B cell (primary cell): ENCODE measurements at regions not wholly inside any gene's neighbourhood (a gene's known extent, or its start where the extent isn't known, plus 50 kb on each side); places are given as distances from the start of the nearest gene placed in this dataset.

ENCODE experiments used
- ATAC-seq: fragments of 200-7000 bp; cut with Tn5 transposase; one replicate; pipeline ENCODE4 v1.10.0; 2021; ENCODE audit warnings: low read depth, mild to moderate bottlenecking, moderate number of reproducible peaks, moderate library complexity
- CTCF ChIA-PET: fragments of 350-600 bp; sonication (Branson Sonifier 250); formaldehyde crosslinking; loops from one replicate; lab custom pipeline; 2021; ENCODE audit warnings: antibody characterized with exemption, inconsistent platforms; lab: Charles Lee
- POLR2A ChIA-PET: fragments of 350-600 bp; sonication (Branson Sonifier 250); formaldehyde crosslinking; loops from one replicate; lab custom pipeline; 2021; ENCODE audit warnings: antibody characterized with exemption; lab: Charles Lee
- DNase-seq: peaks from one replicate; pipeline ENCODE4 v3.0.0; 2013
- H2AFZ ChIP-seq: 2 replicates; pipeline ENCODE4 v1.6.1; 2012; ENCODE audit warnings: mild to moderate bottlenecking, low read depth, low read length; ENCODE audit not compliant: insufficient read depth, poor library complexity, severe bottlenecking
- H3K27ac ChIP-seq, 2 donors: 1 replicate in 1 of 2; 2 replicates in 1 of 2; pipeline ENCODE4 v1.5.1; 2012 to 2013; ENCODE audit warnings: low read length in 2 of 2, mild to moderate bottlenecking in 2 of 2, moderate library complexity in 1 of 2
- H3K27me3 ChIP-seq, 4 experiments: fragments of 200-600 bp in 1 of 4; sonication (generic) in 1 of 4; replicated peaks in 1 of 4; 1 replicate in 2 of 4; 2 replicates in 2 of 4; pipeline versions ENCODE4 v1.6.1 to v1.7.0; 2013 to 2016; ENCODE audit warnings: low read length in 3 of 4, mild to moderate bottlenecking in 2 of 4, mixed read lengths in 1 of 4, moderate library complexity in 1 of 4; ENCODE audit not compliant: insufficient read depth in 4 of 4, control insufficient read depth in 3 of 4; ENCODE audit errors: control extremely low read depth in 1 of 4
- H3K36me3 ChIP-seq, 2 experiments: replicated peaks in 1 of 2; 1 replicate in 1 of 2; 2 replicates in 1 of 2; pipeline versions ENCODE4 v1.6.1 to v1.7.1; 2013; ENCODE audit warnings: low read length in 1 of 2; ENCODE audit not compliant: insufficient read depth in 2 of 2, control insufficient read depth in 1 of 2; ENCODE audit errors: control extremely low read depth in 1 of 2, extremely low read depth in 1 of 2
- H3K4me1 ChIP-seq, 2 donors: fragments of 200-600 bp in 1 of 2; sonication (generic) in 1 of 2; 1 replicate in 1 of 2; 2 replicates in 1 of 2; pipeline versions ENCODE4 v1.5.1 to v1.6.1; 2013 to 2017; ENCODE audit warnings: low read length in 2 of 2; ENCODE audit not compliant: control insufficient read depth in 2 of 2, insufficient read depth in 2 of 2
- H3K4me2 ChIP-seq: replicated peaks from 2 replicates; pipeline ENCODE3; 2012; ENCODE audit warnings: mild to moderate bottlenecking, low read depth, low read length; ENCODE audit not compliant: poor library complexity, severe bottlenecking
- H3K4me3 ChIP-seq, 5 experiments: fragments of 200-600 bp in 1 of 5; sonication (generic) in 1 of 5; 1 replicate in 3 of 5; 2 replicates in 2 of 5; pipeline versions ENCODE4 v1.5.1 to v1.7.0; 2011 to 2016; ENCODE audit warnings: low read length in 4 of 5, mild to moderate bottlenecking in 4 of 5, low read depth in 2 of 5, control low read depth in 1 of 5, moderate library complexity in 1 of 5; ENCODE audit not compliant: insufficient read depth in 1 of 5; ENCODE audit errors: control extremely low read depth in 1 of 5, extremely low read depth in 1 of 5
- H3K79me2 ChIP-seq: fragments of 200-600 bp; sonication (generic); one replicate; pipeline ENCODE4 v1.6.0; 2016; ENCODE audit warnings: low read length; ENCODE audit not compliant: control insufficient read depth, insufficient read depth
- H3K9ac ChIP-seq: fragments of 200-600 bp; sonication (generic); 2 replicates; pipeline ENCODE4 v1.6.1; 2017; ENCODE audit warnings: mild to moderate bottlenecking, low read length, moderate library complexity
- H3K9me3 ChIP-seq, 3 donors: one replicate each; pipeline versions ENCODE4 v1.6.1 to v1.7.1; 2013; ENCODE audit warnings: low read length in 2 of 3; ENCODE audit not compliant: control insufficient read depth in 2 of 3, insufficient read depth in 1 of 3; ENCODE audit errors: control extremely low read depth in 1 of 3
- H4K20me1 ChIP-seq: 2 replicates; pipeline ENCODE4 v1.6.0; 2012; ENCODE audit warnings: mild to moderate bottlenecking, low read length; ENCODE audit not compliant: insufficient read depth, control insufficient read depth, poor library complexity, severe bottlenecking
- H3K27ac Mint-ChIP-seq: one replicate; pipeline ENCODE4 v1.8.0; 2021; ENCODE audit warnings: mixed read lengths
- H3K27me3 Mint-ChIP-seq: one replicate; pipeline ENCODE4 v1.8.0; 2021; ENCODE audit warnings: mixed read lengths
- H3K4me1 Mint-ChIP-seq: one replicate; pipeline ENCODE4 v1.8.0; 2021; ENCODE audit warnings: mixed read lengths
- H3K4me3 Mint-ChIP-seq: one replicate; pipeline ENCODE4 v1.8.0; 2021; ENCODE audit warnings: mixed read lengths
- H3K9me3 Mint-ChIP-seq: one replicate; pipeline ENCODE4 v1.8.0; 2022; ENCODE audit warnings: mixed read lengths; ENCODE audit not compliant: insufficient read depth
- EZH2 ChIP-seq: IDR thresholded peaks from 2 replicates; pipeline ENCODE4 v1.6.1; 2012; ENCODE audit warnings: borderline replicate concordance, low read depth, mild to moderate bottlenecking, moderate library complexity, low read length; ENCODE audit not compliant: insufficient read depth, poor library complexity, severe bottlenecking
- WGBS: methylation state at CpG from one replicate; pipeline ENCODE4 v1.1.5; 2013; ENCODE audit warnings: missing lambda C conversion rate; ENCODE audit not compliant: insufficient coverage; 5-methylcytosine and 5-hydroxymethylcytosine counted together
- intact Hi-C: fragments of 100-400 bp; cut with micrococcal nuclease; formaldehyde crosslinking; loops from one replicate; pipeline ENCODE4 v1.10.0; 2022
- TF ChIP-seq, protein P1 (sequence below): fragments of 200-600 bp; IDR thresholded peaks from one replicate; pipeline ENCODE4 v1.8.0; 2022; ENCODE audit warnings: antibody characterized with exemption, mild to moderate bottlenecking

DNA sequence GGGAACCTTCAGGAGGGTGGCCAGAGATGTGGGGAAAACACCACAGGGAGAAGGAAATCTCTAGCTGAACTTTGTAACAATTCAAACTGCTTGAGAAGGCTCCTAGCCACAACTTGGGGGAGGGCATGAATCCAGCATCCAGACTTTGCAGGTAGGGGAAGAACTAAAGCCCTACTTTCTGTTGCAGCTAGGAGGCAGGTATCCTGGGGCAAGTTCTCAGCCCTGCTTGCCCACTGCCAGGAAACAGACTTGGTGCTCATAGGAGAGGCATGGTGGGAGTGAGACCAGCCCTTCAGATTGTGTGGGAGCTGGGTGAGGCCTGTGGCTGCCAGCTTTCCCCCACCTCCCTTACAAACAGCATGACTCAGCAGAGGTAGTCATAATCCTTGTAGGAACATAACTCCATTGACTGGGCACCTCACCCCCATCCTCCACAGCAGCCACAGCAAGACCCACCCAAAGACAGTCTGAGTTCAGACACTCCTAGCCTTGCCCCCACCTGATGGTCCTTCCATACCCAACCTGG lies 209.5 kb upstream of the CPEB2 start:
- no peak overlapping the region for H3K4me2 ChIP-seq
- peaks cover 5 to 11% (median 6%) of the 10 kb centered on the region in 3 donors for H3K9me3 ChIP-seq
- intact Hi-C loops = no loop called here
- no peak overlapping the region for H3K9ac ChIP-seq
- H3K27ac ChIP-seq = no peak overlapping the region
- DNase-seq (no peak), ATAC-seq (no peak)
- Mint-ChIP-seq H3K27me3 (peaks cover 20% of the 10 kb centered on the region), H3K9me3 (peaks cover 6% of the 10 kb centered on the region), H3K4me3 (no peak overlapping the region), H3K4me1 (no peaks in the 10 kb centered on the region), H3K27ac (no peak overlapping the region)
- CTCF ChIA-PET = no interaction called here
- no peaks in the 10 kb centered on the region for H3K79me2 ChIP-seq
- peaks cover 0 to 3% (median 0%) of the 10 kb centered on the region in 4 experiments for H3K27me3 ChIP-seq
- H2AFZ ChIP-seq = no peak overlapping the region
- H3K4me3 ChIP-seq = no peak overlapping the region
- no peaks in the 10 kb centered on the region for H3K36me3 ChIP-seq
- no peaks in the 10 kb centered on the region for H4K20me1 ChIP-seq
- POLR2A ChIA-PET = no interaction called here
- no peaks in the 10 kb centered on the region for H3K4me1 ChIP-seq
- TF ChIP-seq, protein P1, sequence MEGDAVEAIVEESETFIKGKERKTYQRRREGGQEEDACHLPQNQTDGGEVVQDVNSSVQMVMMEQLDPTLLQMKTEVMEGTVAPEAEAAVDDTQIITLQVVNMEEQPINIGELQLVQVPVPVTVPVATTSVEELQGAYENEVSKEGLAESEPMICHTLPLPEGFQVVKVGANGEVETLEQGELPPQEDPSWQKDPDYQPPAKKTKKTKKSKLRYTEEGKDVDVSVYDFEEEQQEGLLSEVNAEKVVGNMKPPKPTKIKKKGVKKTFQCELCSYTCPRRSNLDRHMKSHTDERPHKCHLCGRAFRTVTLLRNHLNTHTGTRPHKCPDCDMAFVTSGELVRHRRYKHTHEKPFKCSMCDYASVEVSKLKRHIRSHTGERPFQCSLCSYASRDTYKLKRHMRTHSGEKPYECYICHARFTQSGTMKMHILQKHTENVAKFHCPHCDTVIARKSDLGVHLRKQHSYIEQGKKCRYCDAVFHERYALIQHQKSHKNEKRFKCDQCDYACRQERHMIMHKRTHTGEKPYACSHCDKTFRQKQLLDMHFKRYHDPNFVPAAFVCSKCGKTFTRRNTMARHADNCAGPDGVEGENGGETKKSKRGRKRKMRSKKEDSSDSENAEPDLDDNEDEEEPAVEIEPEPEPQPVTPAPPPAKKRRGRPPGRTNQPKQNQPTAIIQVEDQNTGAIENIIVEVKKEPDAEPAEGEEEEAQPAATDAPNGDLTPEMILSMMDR = no peak
- TF ChIP-seq EZH2 = no peak

DNA sequence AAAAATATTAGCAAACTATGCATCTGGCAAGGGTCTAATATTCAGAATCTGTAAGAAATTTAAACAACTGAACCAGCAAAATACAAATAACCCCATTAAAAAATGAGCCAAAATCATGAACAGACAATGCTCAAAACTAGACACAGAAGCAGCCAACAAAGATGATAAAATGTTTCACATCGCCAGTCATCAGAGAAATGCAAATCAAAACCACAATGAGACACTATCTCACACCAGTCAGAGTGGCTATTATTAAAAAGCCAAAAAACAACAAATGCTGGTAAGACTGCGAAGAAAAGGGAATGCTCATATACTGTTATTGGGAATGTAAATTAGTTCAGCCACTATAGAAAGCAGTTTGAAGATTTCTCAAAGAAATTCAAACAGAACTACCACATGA lies 201.3 kb upstream of the CPEB2 start:
- H3K9me3 Mint-ChIP-seq = peaks cover 10% of the 10 kb centered on the region
- H3K9ac ChIP-seq = no peak overlapping the region
- H3K9me3 ChIP-seq = peaks cover 1 to 17% (median 3%) of the 10 kb centered on the region in 3 donors
- no peaks in the 10 kb centered on the region for H3K79me2 ChIP-seq
- H3K4me1 Mint-ChIP-seq = peaks cover 9% of the 10 kb centered on the region
- CTCF ChIA-PET = no interaction called here
- no peak overlapping the region for H3K4me3 Mint-ChIP-seq
- DNase-seq (no peak), ATAC-seq (no peak)
- H3K27me3 ChIP-seq = peaks cover 0 to 2% (median 0%) of the 10 kb centered on the region in 4 experiments
- WGBS = 60% methylated on average over 1 of the region's 2 CpGs
- H2AFZ ChIP-seq = no peak overlapping the region
- TF ChIP-seq, protein P1 = no peak
- no peak for TF ChIP-seq EZH2
- intact Hi-C loops = no loop called here
- H4K20me1 ChIP-seq = no peaks in the 10 kb centered on the region
- no peak overlapping the region for H3K4me2 ChIP-seq
- no peak overlapping the region for H3K27ac Mint-ChIP-seq
- peaks cover 4% of the 10 kb centered on the region for H3K27me3 Mint-ChIP-seq
- H3K27ac ChIP-seq = no peak overlapping the region
- H3K4me1 ChIP-seq = no peaks in the 10 kb centered on the region
- POLR2A ChIA-PET = no interaction called here
- H3K36me3 ChIP-seq = no peaks in the 10 kb centered on the region
- H3K4me3 ChIP-seq = no peak overlapping the region
